Transverse colon (tissue), 4 donors: ENCODE measurements at regions not wholly inside any gene's neighbourhood (a gene's known extent, or its start where the extent isn't known, plus 50 kb on each side); places are given as distances from the start of the nearest gene placed in this dataset.

Source experiments
- DNase-seq: peaks from one replicate; pipeline ENCODE4 v3.0.0-alpha.2; 2019
- H3K27ac ChIP-seq, 4 donors: fragments of 200-600 bp; sonication (generic); 2 replicates each; pipeline ENCODE4 v1.5.1; 2016 to 2018; ENCODE audit warnings: inconsistent platforms in 4 of 4
- H3K27me3 ChIP-seq: fragments of 200-600 bp; sonication (generic); 2 replicates; pipeline ENCODE4 v1.5.1; 2017; ENCODE audit warnings: inconsistent platforms
- H3K36me3 ChIP-seq, 4 donors: fragments of 200-600 bp; sonication (generic); 2 replicates each; pipeline ENCODE4 v1.5.1; 2017 to 2019; ENCODE audit warnings: inconsistent platforms in 4 of 4
- H3K4me1 ChIP-seq, 4 donors: fragments of 200-600 bp; sonication (generic); 2 replicates each; pipeline ENCODE4 v1.5.1; 2017 to 2020; ENCODE audit warnings: inconsistent platforms in 4 of 4
- H3K4me3 ChIP-seq, 4 donors: fragments of 200-600 bp; sonication (generic); 1 replicate in 1 of 4; 2 replicates in 3 of 4; pipeline versions ENCODE4 v1.5.1 to v1.6.1; 2017 to 2019; ENCODE audit warnings: inconsistent platforms in 4 of 4
- H3K9me3 ChIP-seq, 2 donors: fragments of 200-600 bp; sonication (generic); 2 replicates each; pipeline ENCODE4 v1.5.1; 2017 to 2019; ENCODE audit warnings: inconsistent platforms in 2 of 2
- CTCF ChIP-seq, 5 experiments: fragments of 200-600 bp in 3 of 5; fragments of 450-650 bp in 2 of 5; sonication (generic) in 3 of 5; IDR thresholded peaks; 1 replicate in 2 of 5; 2 replicates in 3 of 5; pipeline ENCODE4 v1.5.1; 2016 to 2017; ENCODE audit warnings: antibody characterized with exemption in 5 of 5, inconsistent platforms in 3 of 5, mild to moderate bottlenecking in 2 of 5, moderate library complexity in 1 of 5
- EP300 ChIP-seq: sonication (generic); formaldehyde crosslinking; IDR thresholded peaks from one replicate; pipeline ENCODE4 v1.6.1; 2017; ENCODE audit warnings: antibody characterized with exemption, low read depth
- POLR2A ChIP-seq: fragments of 450-650 bp; IDR thresholded peaks from one replicate; pipeline ENCODE4 v1.6.1; 2016; ENCODE audit warnings: antibody characterized with exemption, mild to moderate bottlenecking, moderate library complexity
- POLR2AphosphoS5 ChIP-seq, 3 donors: sonication (generic); formaldehyde crosslinking; IDR thresholded peaks; one replicate each; pipeline ENCODE4 v1.6.1; 2016; ENCODE audit warnings: antibody characterized with exemption in 3 of 3
- WGBS, 2 donors: methylation state at CpG; one replicate each; pipeline ENCODE4 v1.1.5; 2018; ENCODE audit warnings: low coverage in 1 of 2; 5-methylcytosine and 5-hydroxymethylcytosine counted together
- in situ Hi-C, 4 donors: fragments of 200-750 bp; cut with MboI; loops; one replicate each; pipeline versions ENCODE4 v1.15.0 to v1.15.1; 2017; ENCODE audit warnings: low sequenced_read_pairs in 3 of 4, low pct_ligation_motif_present in 1 of 4, low pct_unique_long_range_greater_than_20kb in 1 of 4
- intact Hi-C: fragments of 100-400 bp; cut with DNase I; formaldehyde crosslinking; loops from one replicate; pipeline ENCODE4 v1.15.1; 2023; ENCODE audit warnings: low total_unique reads

- no peaks in the 10 kb centered on the region for H3K9me3 ChIP-seq
- DNase-seq = no peak
- TF ChIP-seq POLR2A (no peak), POLR2AphosphoS5 (IDR thresholded peaks at IDR 0.05) (no peak), CTCF (IDR thresholded peaks at IDR 0.05) (no peak), EP300 (no peak)
- intact Hi-C loops (no loop called here), in situ Hi-C loops (no loop called here)
- no peak overlapping the region for H3K4me3 ChIP-seq
- no peaks in the 10 kb centered on the region for H3K36me3 ChIP-seq
- 82% methylated on average over 2 of the region's 2 CpGs; no CpG with 5 or more reads in 1 of the 2 donors for WGBS, 2 donors
- peaks cover 0 to 14% (median 6%) of the 10 kb centered on the region in 4 donors for H3K4me1 ChIP-seq
- H3K27ac ChIP-seq = no peak overlapping the region
- no peaks in the 10 kb centered on the region for H3K27me3 ChIP-seq
Measured at GRCh38 chr6:139551376-139551775, 176.9 kb upstream of the CITED2 start.

- no peak for DNase-seq
- Histone ChIP-seq H3K9me3 (no peaks in the 10 kb centered on the region), H3K27ac (no peak overlapping the region), H3K4me3 (no peak overlapping the region), H3K4me1 (peaks cover 6 to 24% (median 15%) of the 10 kb centered on the region in 4 donors), H3K27me3 (no peaks in the 10 kb centered on the region), H3K36me3 (no peaks in the 10 kb centered on the region)
- 45 to 83% methylated on average over 2 to 3 of the region's 3 CpGs for WGBS, 2 donors
- TF ChIP-seq EP300 (no peak), POLR2AphosphoS5 (IDR thresholded peaks at IDR 0.05) (no peak), POLR2A (no peak), CTCF (IDR thresholded peaks at IDR 0.05) (no peak)
- in situ Hi-C loops = no loop called here
- intact Hi-C loops = no loop called here
Measured at GRCh38 chr6:139550361-139550760, 175.9 kb upstream of the CITED2 start.

GRCh38 chr6:139549561-139550070, 175.2 kb upstream of the CITED2 start:
- no peak for TF ChIP-seq POLR2A
- Histone ChIP-seq H3K4me1 (peaks cover 9 to 29% (median 19%) of the 10 kb centered on the region in 4 donors), H3K9me3 (no peaks in the 10 kb centered on the region), H3K4me3 (no peak overlapping the region), H3K27ac (no peak overlapping the region), H3K36me3 (no peaks in the 10 kb centered on the region), H3K27me3 (no peaks in the 10 kb centered on the region)
- DNase-seq = no peak
- in situ Hi-C loops (no loop called here), intact Hi-C loops (no loop called here)
- WGBS, 2 donors = 88 to 91% methylated on average over 5 of the region's 5 CpGs

GRCh38 chr6:139547804-139548203, 173.4 kb upstream of the CITED2 start:
- no peak for TF ChIP-seq POLR2A
- TF ChIP-seq POLR2AphosphoS5 (IDR thresholded peaks at IDR 0.05) = no peak
- no peak for TF ChIP-seq EP300
- no peak for TF ChIP-seq CTCF (IDR thresholded peaks at IDR 0.05)
- no peak overlapping the region for H3K4me3 ChIP-seq
- in situ Hi-C loops = no loop called here
- peak overlapping the region; percentile 22 to 66 (median 35) for H3K27ac ChIP-seq
- H3K36me3 ChIP-seq = no peaks in the 10 kb centered on the region
- no peak for DNase-seq
- H3K27me3 ChIP-seq = no peaks in the 10 kb centered on the region
- H3K4me1 ChIP-seq = peaks cover 9 to 29% (median 19%) of the 10 kb centered on the region in 4 donors
- intact Hi-C loops = no loop called here
- H3K9me3 ChIP-seq = no peaks in the 10 kb centered on the region
